GM12801 (cell line): ENCODE measurements at regions not wholly inside any gene's neighbourhood (a gene's known extent, or its start where the extent isn't known, plus 50 kb on each side); places are given as distances from the start of the nearest gene placed in this dataset.

ENCODE experiments used
- TF ChIP-seq, protein P1 (sequence below): IDR thresholded peaks from one replicate; pipeline ENCODE4 v1.5.1; 2011; ENCODE audit warnings: control low read depth; ENCODE audit not compliant: insufficient read length; ENCODE audit errors: extremely low read depth

- TF ChIP-seq, protein P1, sequence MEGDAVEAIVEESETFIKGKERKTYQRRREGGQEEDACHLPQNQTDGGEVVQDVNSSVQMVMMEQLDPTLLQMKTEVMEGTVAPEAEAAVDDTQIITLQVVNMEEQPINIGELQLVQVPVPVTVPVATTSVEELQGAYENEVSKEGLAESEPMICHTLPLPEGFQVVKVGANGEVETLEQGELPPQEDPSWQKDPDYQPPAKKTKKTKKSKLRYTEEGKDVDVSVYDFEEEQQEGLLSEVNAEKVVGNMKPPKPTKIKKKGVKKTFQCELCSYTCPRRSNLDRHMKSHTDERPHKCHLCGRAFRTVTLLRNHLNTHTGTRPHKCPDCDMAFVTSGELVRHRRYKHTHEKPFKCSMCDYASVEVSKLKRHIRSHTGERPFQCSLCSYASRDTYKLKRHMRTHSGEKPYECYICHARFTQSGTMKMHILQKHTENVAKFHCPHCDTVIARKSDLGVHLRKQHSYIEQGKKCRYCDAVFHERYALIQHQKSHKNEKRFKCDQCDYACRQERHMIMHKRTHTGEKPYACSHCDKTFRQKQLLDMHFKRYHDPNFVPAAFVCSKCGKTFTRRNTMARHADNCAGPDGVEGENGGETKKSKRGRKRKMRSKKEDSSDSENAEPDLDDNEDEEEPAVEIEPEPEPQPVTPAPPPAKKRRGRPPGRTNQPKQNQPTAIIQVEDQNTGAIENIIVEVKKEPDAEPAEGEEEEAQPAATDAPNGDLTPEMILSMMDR: no peak
Measured at GRCh38 chr10:101280511-101280910, 51.2 kb upstream of the LBX1 start.

GRCh38 chr10:101282947-101283346, 53.7 kb upstream of the LBX1 start:
- TF ChIP-seq, protein P1: no peak

DNA sequence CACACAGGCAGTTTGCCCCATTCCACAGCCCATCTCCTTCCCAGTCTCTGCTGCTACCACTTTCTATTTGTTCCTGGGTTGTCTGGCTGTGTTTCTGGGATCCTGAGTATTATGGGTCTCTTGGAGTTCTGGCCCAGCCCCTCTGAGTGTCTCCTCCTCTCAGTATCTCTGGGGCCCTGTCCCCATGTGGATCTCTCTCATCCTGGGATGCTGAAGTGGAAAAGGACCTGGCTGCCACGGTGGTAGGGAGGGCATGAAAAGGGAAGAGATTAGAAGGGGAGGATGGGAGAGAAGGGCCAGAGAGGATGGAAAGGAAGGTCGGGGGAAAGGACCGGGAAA, 54.5 kb upstream of the LBX1 start:
- TF ChIP-seq, protein P1: no peak

GRCh38 chr10:101284101-101284743, 55.0 kb upstream of the LBX1 start:
- TF ChIP-seq, protein P1: no peak

DNA sequence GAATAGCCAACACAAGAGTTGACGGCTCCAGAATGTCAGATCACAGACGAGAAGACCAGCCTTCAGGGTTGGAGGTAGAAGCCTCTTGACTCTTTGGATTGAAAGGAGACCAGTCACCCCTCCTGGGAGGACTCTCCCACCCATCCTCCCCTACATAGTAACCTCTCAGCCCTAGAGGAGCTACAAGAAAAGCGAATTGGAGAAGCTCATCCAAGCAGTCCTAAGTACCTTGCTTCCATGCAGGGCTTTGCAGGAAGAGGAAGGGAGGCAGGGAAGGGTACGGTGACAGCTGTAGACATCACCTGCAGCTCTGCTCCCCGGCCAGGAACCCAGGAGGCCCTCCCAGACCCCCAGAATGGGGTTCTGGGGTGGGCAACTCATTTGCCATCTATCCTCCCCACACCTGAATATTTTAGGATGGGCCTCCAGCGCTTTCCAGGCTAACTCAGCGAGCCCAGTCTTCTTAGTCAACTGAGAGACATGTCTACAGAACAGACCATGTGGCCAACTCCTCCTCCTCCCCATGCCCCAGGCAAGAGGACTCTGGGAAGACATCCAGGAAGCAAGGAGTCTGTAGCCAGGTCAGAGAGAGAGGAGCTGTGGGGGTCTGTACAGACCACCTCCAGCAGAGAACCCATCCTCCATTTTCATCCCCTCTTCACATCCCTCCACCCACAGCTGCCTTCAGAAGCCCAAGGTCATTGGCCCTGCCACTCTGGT, 55.6 kb upstream of the LBX1 start:
- TF ChIP-seq, protein P1: no peak

- TF ChIP-seq, protein P1: no peak
Measured at GRCh38 chr10:101285519-101286070, 56.3 kb upstream of the LBX1 start.

- TF ChIP-seq, protein P1: no peak
Measured at GRCh38 chr10:101286248-101287046, 57.2 kb upstream of the LBX1 start.
